Dermis blood vessel endothelial cell (primary cell): ENCODE measurements at regions not wholly inside any gene's neighbourhood (a gene's known extent, or its start where the extent isn't known, plus 50 kb on each side); places are given as distances from the start of the nearest gene placed in this dataset.
"Not testable (repeated sequence)": the region's sequence is repeated elsewhere in the genome, so short reads cannot be mapped to it uniquely, and the experiment has no call there.

Experiments used
- DNase-seq: peaks from one replicate; pipeline ENCODE4 v3.0.0; 2010

- DNase-seq, result no peak
These were observed 573.2 kb downstream of the ZEB2 start for GRCh38 chr2:143946436-143947391.

- DNase-seq, result no peak
These were observed 577.4 kb downstream of the ZEB2 start for GRCh38 chr2:143942486-143942885.

- DNase-seq, result no peak
These were observed 579.2 kb downstream of the ZEB2 start for GRCh38 chr2:143940720-143941119.

DNA sequence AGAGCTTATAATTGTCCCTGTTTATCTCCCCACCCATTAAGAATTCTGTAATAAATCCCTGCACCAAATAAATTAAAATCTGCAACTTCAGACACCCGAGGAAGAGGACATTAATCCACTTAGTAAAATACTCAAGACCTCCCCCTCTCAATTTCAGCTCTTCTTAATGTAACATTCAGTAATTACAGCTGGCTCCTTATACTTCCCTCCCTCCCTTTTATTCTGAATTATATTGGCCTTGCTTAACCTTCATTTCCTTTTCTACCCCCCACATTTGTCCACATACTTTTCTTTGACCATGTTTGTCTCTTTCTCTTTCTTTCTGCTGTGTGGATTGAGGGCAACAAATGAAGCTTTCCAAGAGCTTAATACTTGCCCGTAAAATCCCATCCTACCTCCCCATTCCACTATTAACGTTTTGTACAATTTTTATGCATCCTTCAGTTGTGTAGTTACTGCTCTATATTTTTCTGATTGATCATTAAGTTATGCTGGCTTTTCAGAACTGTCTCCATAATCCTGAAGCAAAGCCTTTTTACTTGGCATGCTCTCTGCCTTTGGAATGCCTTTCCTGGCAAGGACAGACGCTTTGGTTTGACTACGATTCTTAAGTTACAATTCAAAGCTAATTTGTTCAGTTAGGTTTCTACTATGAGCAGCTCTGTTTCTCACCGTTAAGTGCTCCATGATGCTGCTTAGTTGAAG, 580.1 kb downstream of the ZEB2 start:
- DNase-seq, result no peak

DNA sequence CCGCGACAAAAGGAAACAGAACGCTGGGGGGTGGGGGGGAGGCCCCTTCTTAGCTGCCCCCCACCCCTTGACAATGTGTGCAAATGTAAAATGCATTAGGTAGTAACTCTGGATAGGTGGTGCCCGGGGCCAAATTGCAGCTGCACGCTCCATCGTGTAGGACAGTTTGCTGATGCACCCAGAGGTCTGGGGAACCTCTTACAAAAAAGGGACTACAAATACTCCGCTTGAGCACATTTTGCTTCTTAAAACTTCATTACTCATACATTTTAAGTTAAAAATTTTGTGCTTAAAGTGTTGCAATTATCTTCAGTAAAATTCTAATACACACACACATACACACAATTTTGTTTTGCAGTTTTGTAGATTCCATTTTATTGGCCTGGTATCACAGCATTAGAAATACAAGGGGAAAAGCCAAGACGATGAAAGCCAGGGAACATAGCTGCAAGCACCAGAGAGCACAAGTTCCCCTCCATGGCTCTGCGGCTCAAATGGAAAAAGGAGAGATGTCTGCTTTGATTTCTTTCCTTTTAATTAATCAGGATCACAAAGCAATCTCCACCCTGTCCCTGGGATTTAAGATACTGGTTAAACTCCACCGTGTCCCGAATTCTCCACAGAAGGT, 582.1 kb downstream of the ZEB2 start:
- DNase-seq, result no peak

GRCh38 chr2:143936848-143937722, 582.8 kb downstream of the ZEB2 start:
- peak; percentile 59 for DNase-seq

DNA sequence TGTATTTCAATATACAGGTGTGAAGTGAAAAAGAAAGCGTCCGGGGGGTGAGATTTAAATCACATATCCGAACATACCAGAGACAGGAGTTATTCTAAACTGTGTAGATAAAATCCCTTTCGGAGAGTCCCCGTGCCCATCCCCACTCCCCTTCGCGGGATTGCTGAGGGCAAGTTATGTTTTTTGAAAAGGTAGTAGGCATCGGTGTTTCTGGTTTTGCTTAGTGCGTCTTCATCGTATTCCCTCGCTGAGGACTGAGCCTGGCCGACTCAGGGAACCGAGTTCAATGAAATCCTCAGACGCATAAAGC, 583.4 kb downstream of the ZEB2 start:
- no peak for DNase-seq

GRCh38 chr2:143935482-143935752, 584.5 kb downstream of the ZEB2 start:
- DNase-seq, result no peak

- DNase-seq, result no peak
These were observed 585.1 kb downstream of the ZEB2 start for GRCh38 chr2:143934626-143935481.

- no peak for DNase-seq
These were observed 585.9 kb downstream of the ZEB2 start for GRCh38 chr2:143933946-143934569.

- no peak for DNase-seq
These were observed 589.0 kb downstream of the ZEB2 start for GRCh38 chr2:143930891-143931290.

DNA sequence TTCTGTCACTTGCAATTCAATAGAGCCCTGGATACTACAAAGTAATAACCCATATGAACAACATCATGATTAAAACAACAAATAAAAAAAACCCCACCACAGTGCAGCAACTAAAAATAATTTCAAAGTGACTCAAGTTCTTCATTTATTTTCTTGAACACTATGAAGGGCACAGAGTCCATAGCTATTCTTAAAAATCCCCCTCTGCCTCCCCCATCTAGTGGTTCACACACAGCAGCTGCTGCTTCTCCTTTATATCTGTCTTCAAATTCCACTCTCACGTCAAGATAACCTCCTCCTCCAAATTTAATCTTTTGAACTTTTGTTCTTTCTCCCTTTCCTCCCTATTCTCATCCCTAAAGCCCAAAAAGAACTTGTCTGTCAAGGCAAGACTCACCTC, 591.3 kb downstream of the ZEB2 start:
- no peak for DNase-seq

DNA sequence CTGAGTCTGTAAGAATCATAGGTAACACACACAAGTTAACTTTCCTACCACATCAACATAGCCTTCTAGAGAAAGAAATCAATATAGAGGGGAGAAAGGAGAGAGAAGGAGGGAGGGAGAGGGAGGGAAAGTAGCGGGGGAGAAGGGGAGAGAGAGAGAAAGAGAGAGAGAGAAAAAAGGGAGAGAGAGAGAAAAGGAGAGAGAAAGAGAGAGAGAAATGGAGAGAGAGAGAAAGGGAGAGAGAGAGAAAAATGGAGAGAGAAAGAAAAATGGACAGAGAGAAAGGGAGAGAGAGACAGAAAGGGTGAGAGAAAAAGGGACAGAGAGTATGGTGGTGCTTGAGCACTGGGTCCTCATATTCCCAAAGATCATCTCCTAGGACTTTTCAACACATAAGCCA, 591.7 kb downstream of the ZEB2 start:
- DNase-seq, result no peak

DNA sequence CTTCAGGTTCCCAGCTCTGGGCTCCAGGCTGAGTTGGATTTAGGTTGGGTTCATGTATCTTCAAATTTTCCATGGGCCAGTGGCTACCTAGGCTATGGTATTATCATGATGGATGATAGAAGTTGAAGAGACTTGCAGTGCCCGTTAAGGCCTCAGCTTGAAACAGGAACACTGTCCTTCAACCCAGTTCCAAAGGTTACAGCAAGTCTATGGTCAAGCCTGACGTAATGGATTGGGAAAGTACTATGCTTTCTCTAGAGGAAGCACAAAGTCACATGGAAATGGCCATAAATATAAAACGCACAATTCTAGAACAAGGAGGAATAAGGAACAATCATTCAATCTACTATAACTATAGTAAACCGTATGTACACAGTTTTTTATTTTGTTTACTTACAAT, 593.2 kb downstream of the ZEB2 start:
- DNase-seq, result no peak

DNA sequence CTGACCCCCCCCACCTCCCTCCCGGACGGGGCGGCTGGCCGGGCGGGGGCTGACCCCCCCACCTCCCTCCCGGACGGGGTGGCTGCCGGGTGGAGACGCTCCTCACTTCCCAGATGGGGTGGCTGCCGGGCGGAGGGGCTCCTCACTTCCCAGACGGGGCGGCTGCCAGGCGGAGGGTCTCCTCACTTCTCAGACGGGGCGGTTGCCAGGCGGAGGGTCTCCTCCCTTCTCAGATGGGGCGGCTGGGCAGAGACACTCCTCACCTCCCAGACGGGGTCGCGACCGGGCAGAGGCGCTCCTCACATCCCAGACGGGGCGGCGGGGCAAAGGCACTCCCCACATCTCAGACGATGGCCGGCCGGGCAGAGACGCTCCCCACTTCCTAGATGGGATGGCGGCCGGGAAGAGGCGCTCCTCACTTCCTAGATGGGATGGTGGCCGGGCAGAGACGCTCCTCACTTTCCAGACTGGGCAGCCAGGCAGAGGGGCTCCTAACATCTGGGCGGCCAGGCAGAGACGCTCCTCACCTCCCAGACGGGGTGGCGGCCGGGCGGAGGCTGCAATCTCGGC, 597.6 kb downstream of the ZEB2 start:
- DNase-seq, result not testable (repeated sequence)

DNA sequence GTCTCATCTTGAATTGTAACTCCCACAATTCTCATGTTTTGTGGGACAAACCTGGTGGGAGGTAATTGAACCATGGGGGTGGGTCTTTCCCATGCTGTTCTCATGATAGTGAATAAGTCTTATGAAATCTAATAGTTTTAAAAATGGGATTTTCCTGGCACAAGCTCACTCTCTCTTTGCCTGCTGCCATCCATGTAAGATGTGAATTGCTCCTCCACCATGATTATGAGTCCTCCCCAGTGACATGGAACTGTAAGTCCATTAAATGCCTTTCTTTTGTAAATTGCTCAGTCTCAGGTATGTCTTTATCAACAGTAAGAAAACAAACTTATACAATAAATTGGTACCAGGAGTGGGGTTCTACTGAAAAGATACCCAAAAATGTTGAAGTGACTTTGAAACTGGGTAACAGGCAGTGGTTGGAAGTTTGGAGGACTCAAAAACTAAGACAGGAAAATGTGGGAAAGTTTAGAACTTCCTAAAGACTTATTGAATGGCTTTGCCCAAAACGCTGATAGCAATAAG, 601.4 kb downstream of the ZEB2 start:
- DNase-seq, result no peak

DNA sequence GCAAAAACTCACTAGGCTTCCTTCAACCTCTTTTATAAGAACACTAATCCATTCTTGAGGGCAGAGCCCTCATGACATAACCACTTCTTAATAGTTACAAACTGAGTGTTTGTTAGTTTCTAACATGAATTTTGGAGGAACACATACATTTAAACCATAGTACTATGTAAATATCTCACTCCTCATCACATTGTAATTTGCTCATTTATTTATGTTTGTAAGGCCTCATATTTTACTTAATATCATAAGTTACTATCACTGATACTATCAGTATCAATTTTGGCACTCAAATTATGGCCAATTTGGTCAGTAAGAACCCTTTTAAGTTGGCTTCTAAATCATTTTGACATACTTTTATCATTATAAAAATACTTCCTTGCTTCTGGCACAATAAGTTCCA, 603.1 kb downstream of the ZEB2 start:
- no peak for DNase-seq

- no peak for DNase-seq
These were observed 610.2 kb downstream of the ZEB2 start for GRCh38 chr2:143909577-143910353.

GRCh38 chr2:143908843-143909242, 611.1 kb downstream of the ZEB2 start:
- DNase-seq, result no peak

- no peak for DNase-seq
These were observed 612.1 kb downstream of the ZEB2 start for GRCh38 chr2:143907801-143908200.
